CD4-positive, alpha-beta T cell treated with Interleukin-1 beta for 1 hour (primary cell): ENCODE measurements at regions not wholly inside any gene's neighbourhood (a gene's known extent, or its start where the extent isn't known, plus 50 kb on each side); places are given as distances from the start of the nearest gene placed in this dataset.

Experiments used
- DNase-seq, 2 donors: peaks; one replicate each; pipeline ENCODE4 v3.0.0-alpha.2; 2020 to 2022

DNA sequence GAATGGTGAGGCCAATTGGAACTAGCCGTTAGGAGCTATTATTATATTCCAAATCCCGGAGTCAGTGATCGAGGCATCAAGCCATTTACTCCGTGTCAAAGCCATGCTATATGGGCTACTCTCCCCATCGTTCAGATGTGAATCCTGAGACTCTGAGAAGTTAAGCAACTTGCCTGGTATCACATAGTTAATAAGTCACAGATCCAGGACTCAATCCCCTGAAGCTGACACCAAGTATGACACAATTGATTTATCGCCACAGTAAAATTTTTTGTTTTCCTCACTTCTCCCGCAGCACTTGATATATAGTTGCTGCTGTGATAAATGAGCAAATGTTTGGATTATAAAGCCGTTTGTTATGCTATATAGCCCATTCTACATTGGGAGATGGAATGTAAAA is 50.8 kb upstream of the TSHZ2 start:
- DNase-seq = no peak

GRCh38 chr20:52918311-52918710 is 53.8 kb upstream of the TSHZ2 start:
- no peak for DNase-seq

GRCh38 chr20:52915564-52915963 is 56.6 kb upstream of the TSHZ2 start:
- no peak for DNase-seq

GRCh38 chr20:52914870-52915269 is 57.3 kb upstream of the TSHZ2 start:
- no peak for DNase-seq

GRCh38 chr20:52913650-52914387 is 58.3 kb upstream of the TSHZ2 start:
- no peak for DNase-seq

- DNase-seq = no peak
These were observed 66.7 kb upstream of the TSHZ2 start for GRCh38 chr20:52905241-52905994.

GRCh38 chr20:52904837-52905236 is 67.3 kb upstream of the TSHZ2 start:
- DNase-seq = no peak

- DNase-seq = no peak
These were observed 73.0 kb upstream of the TSHZ2 start for GRCh38 chr20:52899041-52899608.

DNA sequence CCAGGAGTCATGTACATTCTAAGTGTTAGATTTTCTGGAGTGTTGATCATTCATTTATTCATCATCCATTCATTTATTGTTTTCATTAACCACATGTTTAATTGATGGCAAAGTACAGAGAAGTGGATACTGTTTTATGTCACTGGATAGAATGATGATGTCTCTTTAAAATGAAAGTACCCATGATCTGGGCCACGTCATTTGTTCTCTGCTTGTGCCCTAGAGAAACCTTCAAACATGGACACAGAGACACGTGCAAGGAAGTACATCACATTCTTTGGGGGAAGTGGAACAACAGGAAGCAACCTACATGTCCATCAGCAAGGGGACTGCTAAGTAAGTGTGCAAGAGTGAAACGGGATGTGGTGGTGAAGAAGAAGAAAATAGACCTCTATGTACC is 75.8 kb upstream of the TSHZ2 start:
- no peak for DNase-seq

GRCh38 chr20:52895701-52896100 is 76.5 kb upstream of the TSHZ2 start:
- no peak for DNase-seq

DNA sequence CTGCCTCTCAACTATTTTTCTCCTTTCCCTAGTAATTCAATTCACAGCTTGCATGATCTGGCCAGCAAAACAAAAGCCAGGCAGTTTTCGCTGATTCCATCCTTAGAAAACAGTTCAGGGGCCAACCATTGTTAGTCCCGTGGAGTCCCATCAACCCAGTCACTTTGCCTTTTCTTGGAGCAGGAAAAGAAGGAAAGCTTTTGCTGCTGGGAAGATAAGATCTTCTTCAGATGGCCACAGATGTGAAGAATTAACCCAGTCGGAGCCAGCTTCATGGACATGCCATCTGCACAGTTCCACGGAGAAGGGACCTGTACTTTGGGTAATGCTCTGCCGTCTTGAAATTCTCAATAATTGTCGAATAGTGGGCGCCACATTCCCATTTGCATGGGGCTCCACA is 76.9 kb upstream of the TSHZ2 start:
- no peak for DNase-seq

GRCh38 chr20:52893498-52893897 is 78.7 kb upstream of the TSHZ2 start:
- DNase-seq = no peak

GRCh38 chr20:52892023-52892422 is 80.1 kb upstream of the TSHZ2 start:
- DNase-seq = no peak

GRCh38 chr20:52890130-52890529 is 82.0 kb upstream of the TSHZ2 start:
- no peak for DNase-seq

DNA sequence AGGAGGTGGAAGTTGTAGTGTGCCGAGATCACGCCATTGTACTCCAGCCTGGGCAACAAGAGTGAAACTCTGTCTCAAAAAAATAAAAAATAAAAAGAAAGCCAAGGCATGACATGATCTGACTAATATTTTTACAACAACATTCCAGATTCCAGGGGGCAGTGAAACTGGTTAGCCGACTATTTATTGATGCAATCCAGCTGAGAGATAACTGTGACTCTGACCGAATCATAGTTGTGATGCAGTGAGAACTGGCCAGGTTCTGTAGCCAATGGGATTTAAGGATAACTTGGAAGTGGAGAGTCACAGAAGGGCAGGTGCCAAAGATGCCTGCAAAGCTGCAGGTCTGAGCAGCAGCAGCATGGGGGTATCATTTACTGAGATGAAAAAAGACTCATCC is 82.9 kb upstream of the TSHZ2 start:
- DNase-seq = no peak

GRCh38 chr20:52888096-52888495 is 84.1 kb upstream of the TSHZ2 start:
- no peak for DNase-seq

DNA sequence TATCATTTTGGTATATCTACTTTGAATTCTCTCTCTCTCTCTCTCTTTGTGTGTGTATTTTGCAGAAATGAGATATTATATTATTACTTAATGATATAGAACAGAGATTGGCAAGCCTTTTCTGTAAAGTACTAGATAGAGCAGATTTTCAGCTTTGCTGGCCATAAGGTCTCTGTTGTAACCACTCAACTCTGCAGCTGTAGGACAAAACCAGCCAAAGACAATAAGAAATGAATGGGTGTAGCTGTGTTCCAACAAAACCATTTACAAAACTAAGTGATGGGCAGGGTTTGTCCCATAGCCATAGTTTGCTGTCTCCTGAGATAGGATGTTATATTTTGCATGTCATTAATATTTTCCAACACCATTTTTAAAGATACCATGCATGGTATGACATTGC is 91.2 kb upstream of the TSHZ2 start:
- no peak for DNase-seq

DNA sequence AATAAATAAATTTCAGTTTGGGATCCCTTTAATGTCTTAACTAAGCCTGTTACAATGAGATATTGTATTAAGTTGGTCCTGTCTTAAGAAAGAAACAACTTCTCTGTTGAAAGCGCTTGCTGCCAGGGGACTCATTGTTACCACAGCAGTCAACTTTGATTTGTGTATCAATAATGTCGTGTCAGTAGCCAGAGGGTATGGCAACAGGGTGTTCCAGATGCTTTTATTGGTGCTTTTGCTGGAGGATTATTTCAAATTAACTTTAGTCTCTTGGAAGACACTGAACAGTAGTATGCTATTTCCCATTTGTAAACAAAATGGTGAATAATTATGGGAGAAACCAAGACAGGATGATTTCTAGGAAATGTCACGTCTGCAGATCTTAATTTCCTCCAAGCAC is 91.9 kb upstream of the TSHZ2 start:
- no peak for DNase-seq

GRCh38 chr20:52874241-52874640 is 97.9 kb upstream of the TSHZ2 start:
- DNase-seq = no peak

DNA sequence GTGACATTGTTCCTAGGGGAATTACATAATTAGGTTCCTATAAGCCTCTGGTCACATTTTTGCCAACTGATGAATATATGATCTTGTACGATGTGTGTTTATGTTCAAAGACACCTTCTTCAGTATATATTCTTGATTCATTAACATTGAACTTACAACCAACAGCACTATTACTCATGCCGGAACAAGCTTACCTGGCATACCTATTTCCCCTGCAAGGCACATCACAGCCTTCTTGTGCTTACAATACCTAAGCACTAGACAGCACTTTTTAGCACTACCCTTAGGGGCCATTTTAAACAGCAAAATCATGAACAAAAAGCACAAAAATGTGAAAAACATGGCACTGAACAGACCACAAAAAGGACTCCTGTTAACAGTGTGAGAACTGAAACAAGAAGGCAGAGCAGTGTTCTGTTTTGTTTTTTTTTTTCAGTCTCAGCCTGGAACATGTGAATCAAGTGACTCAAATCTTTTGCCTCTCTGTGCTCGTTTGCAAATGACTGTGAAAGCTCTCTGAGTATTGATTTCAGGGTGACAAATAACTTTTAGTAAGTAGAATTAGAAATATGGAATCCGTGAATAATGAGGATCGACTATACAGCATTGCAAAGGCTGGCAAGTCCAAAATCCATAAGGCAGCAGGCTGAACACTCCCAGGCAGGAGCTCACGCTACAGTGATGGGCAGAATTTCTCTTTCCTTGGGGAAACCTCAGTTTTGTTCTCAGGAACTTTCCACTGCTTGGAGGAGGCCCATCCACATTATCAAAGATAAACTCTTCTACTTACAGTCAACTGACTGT is 102.3 kb upstream of the TSHZ2 start:
- no peak for DNase-seq

GRCh38 chr20:52869276-52869675 is 102.9 kb upstream of the TSHZ2 start:
- no peak for DNase-seq

DNA sequence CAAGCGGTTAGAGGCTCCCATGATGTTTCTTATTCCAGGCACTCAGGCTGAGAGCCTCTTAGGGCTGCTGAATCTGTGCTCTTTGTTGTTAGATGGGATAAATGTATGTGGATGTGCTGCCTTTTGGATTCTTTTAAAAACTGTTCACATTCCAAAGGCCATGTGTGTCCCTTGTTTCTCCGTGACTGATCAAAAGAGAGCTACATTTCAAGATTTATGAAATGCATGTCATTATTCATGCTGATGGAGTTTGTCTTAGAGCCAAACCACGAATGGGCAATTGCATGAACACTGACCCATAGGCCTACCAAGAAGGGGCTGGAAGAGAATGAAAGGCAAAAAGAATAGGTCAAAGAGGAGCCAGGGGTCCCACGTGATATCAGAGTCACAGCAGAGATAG is 104.9 kb upstream of the TSHZ2 start:
- no peak for DNase-seq

DNA sequence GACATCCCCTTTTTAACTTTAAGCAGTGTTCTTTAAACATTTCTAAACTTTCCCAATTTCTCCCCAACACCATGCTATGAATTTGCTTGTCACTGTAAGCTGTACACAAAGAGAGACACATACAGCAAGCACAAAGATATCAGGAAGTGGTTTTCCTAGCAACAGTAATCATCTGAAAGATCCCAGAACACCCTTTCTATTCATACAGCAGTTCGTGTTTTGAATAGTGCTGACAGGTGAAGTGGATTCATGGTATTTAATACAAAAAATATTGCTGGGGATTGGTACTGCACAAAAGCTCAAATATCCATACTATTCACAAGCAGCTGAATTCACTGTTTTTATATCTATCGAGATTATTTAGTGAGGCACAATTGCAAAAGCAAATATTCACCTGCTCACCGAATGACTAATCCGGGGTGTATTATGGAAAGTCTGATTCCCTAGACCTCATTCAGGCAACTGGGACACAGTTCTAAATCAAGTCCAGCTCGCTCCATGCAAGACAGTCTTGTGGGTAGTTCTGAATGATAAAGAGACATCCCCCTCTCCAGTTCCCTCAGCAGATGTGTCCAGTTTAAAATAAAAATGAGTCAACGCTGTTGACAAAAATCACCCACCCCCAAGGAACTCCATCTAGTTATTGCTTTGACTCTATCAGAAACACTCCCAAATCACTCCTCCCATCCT is 107.1 kb upstream of the TSHZ2 start:
- no peak for DNase-seq
